ENCODE measurements at regions not wholly inside any gene's neighbourhood (a gene's known extent, or its start where the extent isn't known, plus 50 kb on each side); places are given as distances from the start of the nearest gene placed in this dataset.

DNA sequence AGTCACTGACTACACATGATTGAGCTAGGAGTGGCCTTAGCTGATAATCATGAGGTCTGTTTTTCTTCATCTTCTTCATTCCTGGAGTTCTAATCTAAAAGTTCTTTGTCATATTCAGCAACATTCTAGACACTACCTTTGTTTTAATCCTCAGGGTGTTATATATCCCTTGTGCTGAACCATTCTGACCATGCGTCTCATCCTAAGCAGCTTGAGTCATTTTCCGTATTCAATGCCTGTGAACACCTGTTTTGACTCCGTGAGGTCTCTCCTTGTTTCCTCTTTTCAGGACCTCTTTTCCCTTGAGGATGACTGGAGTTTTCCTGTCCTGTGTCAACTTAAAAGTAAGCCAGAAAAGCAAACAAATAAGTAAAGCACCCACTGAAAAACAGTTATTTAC is 597.9 kb downstream of the GBA3 start:
- H3K27ac ChIP-seq: no peak overlapping the region
- no peak overlapping the region for H3K4me3 ChIP-seq
- intact Hi-C loops (cut with DNase I): no loop called here

DNA sequence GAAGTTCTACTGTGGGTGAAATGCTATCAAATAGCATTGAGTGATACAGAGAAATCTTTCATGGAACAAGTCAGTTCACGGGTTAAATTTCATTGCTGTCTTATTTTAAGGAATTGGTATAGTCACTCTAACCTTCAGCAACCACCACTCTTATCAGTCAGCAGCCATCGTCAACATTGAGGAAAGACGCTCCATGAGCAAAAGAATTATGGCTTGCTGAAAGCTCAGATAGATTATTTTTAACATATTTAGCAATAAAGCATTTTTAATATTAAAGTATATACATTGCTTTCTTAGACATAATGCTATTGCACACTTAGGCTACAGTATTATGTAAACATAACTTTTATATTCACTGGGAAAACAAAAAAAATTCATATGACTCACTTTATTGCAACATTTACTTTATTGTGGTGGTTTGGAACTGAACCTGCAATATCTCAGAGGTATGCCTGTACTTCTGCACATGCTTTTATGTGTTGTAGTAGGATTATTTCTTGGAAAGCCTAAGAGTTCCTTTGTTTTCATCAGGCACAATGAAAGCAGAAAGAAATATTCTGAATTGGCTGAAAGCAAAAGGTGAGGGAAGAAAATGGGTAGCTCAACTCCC is 586.7 kb downstream of the GBA3 start:
- Histone ChIP-seq H3K4me1 (no peaks in the 10 kb centered on the region), H3K27ac (no peak overlapping the region), H3K36me3 (no peaks in the 10 kb centered on the region), H3K9me3 (no peaks in the 10 kb centered on the region), H3K4me3 (no peak overlapping the region), H3K27me3 (no peaks in the 10 kb centered on the region)
- DNase-seq (no peak), ATAC-seq (no peak)
- 32 to 38% methylated on average over 3 of the region's 3 CpGs for WGBS, 2 donors
- intact Hi-C loops (cut with DNase I): no loop called here
- no peak for TF ChIP-seq CTCF (IDR thresholded peaks at IDR 0.05)

More for the DNA sequence above, 597.9 kb downstream of the GBA3 start:
- DNase-seq (no peak), ATAC-seq (no peak)
- Histone ChIP-seq H3K9me3 (peaks cover 0 to 8% (median 0%) of the 10 kb centered on the region in 11 donors), H3K27me3 (no peaks in the 10 kb centered on the region), H3K4me1 (no peaks in the 10 kb centered on the region), H3K36me3 (no peaks in the 10 kb centered on the region)
- TF ChIP-seq CTCF (IDR thresholded peaks at IDR 0.05): no peak
- WGBS, 2 donors: 57 to 60% methylated on average over 3 of the region's 3 CpGs

- intact Hi-C loops (cut with DNase I): no loop called here
- no peaks in the 10 kb centered on the region for H3K9me3 ChIP-seq
- no peak overlapping the region for H3K4me3 ChIP-seq
- DNase-seq (no peak), ATAC-seq (no peak)
- 90 to 91% methylated on average over 2 of the region's 2 CpGs for WGBS, 2 donors
- TF ChIP-seq CTCF (IDR thresholded peaks at IDR 0.05): no peak
- H3K27me3 ChIP-seq: no peaks in the 10 kb centered on the region
- H3K36me3 ChIP-seq: no peaks in the 10 kb centered on the region
- H3K4me1 ChIP-seq: no peaks in the 10 kb centered on the region
- H3K27ac ChIP-seq: no peak overlapping the region
Observed at GRCh38 chr4:23278845-23279244, 586.1 kb downstream of the GBA3 start.

GRCh38 chr4:23276076-23276475 is 583.3 kb downstream of the GBA3 start:
- intact Hi-C loops (cut with DNase I): no loop called here
- ATAC-seq (no peak), DNase-seq (no peak)
- Histone ChIP-seq H3K27ac (no peak overlapping the region), H3K9me3 (no peaks in the 10 kb centered on the region), H3K4me1 (no peaks in the 10 kb centered on the region), H3K27me3 (no peaks in the 10 kb centered on the region), H3K36me3 (no peaks in the 10 kb centered on the region), H3K4me3 (no peak overlapping the region)
- 77 to 83% methylated on average over 3 of the region's 3 CpGs for WGBS, 2 donors
- no peak for TF ChIP-seq CTCF (IDR thresholded peaks at IDR 0.05)
